ENCODE measurements at regions not wholly inside any gene's neighbourhood (a gene's known extent, or its start where the extent isn't known, plus 50 kb on each side); places are given as distances from the start of the nearest gene placed in this dataset.

DNA sequence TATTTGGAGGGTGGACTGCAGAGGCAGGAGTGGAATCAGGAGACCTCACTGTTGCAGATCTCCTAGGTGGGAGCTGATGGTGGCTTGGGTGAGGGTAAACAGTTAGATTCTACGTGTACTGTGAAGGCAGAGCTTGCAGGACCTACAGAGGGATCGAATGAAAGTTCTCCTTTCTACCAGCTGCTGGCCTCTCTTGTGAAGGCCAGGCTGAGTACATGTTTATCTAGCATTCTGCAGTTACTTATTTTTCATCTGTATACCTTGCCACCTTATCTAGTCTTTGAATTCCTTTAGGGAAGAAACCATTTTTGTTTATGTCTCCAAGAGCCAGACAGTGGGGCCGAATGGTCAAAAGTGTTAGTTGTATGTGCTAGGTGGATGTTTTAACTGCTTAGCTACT, 57.6 kb downstream of the PTTG1 start:
- Mint-ChIP-seq H3K4me1 (peaks cover 50% of the 10 kb centered on the region), H3K36me3 (ENCODE audit: low read depth) (peaks cover 35% of the 10 kb centered on the region), H3K9me3 (no peaks in the 10 kb centered on the region), H3K4me3 (no peak overlapping the region), H3K27ac (peak overlapping the region; percentile 59), H3K27me3 (no peaks in the 10 kb centered on the region)
- ChIA-PET CTCF (interaction anchor here (0.9 to 3.2 kb wide), 3 partner anchors 19 to 41 kb away, joined by 3 to 18 read pairs (median 3); no protein-coding TSS in a partner anchor), POLR2A (no interaction called here)
- no peak for DNase-seq

DNA sequence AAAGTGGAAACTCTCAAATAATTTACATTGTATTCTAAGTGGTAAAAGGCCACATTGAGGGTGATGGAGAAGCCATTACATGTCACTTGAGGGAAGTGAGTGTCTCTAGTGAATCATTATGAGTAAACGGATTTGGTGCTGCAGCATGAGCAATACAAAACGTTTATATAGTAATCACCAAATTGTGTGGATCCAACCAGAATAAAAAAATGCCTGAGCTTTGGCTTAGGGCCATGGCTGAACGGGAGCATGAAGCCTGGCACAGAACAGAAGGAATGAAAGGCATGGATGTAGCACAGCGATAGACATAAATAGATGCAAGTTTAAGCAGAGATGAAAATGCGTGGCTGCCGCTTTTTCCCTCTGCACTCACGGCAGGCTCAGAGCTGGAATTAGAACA, 58.3 kb downstream of the PTTG1 start:
- Mint-ChIP-seq H3K4me3 (no peak overlapping the region), H3K27ac (no peak overlapping the region), H3K4me1 (peaks cover 50% of the 10 kb centered on the region), H3K36me3 (ENCODE audit: low read depth) (peaks cover 41% of the 10 kb centered on the region), H3K27me3 (no peaks in the 10 kb centered on the region), H3K9me3 (no peaks in the 10 kb centered on the region)
- CTCF ChIA-PET: interaction anchor here (0.9 to 1.5 kb wide), 2 partner anchors 19 to 42 kb away, joined by 3 read pairs; no protein-coding TSS in a partner anchor
- DNase-seq: no peak
- POLR2A ChIA-PET: no interaction called here

DNA sequence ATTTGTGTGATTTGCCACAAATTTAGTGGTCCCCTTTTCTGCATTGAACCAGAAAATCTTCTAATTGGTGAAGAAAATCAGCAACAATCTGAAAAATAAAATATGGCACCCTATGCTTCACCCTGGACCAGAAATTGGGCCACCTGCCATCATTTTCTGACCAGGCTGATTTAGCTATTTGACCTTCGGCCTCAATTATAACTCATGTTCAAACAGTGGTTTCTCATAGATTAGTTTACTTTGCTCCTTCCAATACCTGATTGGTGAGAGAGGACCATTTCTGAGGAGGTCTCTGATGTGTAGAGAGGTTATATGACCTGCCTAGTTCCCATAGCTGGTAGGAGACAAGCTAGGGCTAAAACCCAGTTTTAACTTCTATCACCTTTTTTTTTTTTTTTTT, 59.0 kb downstream of the PTTG1 start:
- POLR2A ChIA-PET: no interaction called here
- Mint-ChIP-seq H3K9me3 (no peaks in the 10 kb centered on the region), H3K4me3 (no peak overlapping the region), H3K36me3 (ENCODE audit: low read depth) (peaks cover 45% of the 10 kb centered on the region), H3K4me1 (peaks cover 55% of the 10 kb centered on the region), H3K27me3 (no peaks in the 10 kb centered on the region), H3K27ac (no peak overlapping the region)
- no peak for DNase-seq
- CTCF ChIA-PET: interaction anchor here (1.5 kb wide), 1 partner anchor 42 kb away, joined by 3 read pairs; no protein-coding TSS in a partner anchor

DNA sequence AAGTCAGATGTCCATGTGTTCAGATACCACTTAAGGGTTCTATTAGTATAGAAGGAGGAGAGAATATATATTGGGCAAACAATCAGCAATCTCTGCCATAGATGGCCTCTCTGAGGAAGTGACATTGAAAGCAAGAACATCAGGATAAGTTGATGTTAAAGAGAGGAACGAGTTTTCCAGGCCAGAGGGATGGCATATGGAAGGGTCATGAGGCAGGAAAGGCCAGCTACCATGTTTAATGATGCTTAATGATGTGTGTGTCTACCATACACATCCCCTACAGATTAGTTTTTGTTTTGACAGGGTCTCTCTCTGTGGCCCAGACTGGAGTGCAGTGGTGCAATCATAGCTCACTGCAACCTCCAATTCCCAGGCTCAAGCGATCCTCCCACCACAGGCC, 63.0 kb downstream of the PTTG1 start:
- Mint-ChIP-seq H3K4me1 (peaks cover 38% of the 10 kb centered on the region), H3K27me3 (no peaks in the 10 kb centered on the region), H3K36me3 (ENCODE audit: low read depth) (peaks cover 44% of the 10 kb centered on the region), H3K9me3 (no peaks in the 10 kb centered on the region), H3K27ac (no peak overlapping the region), H3K4me3 (no peak overlapping the region)
- no peak for DNase-seq
- CTCF ChIA-PET: interaction anchor here (0.7 to 1.6 kb wide), 5 partner anchors 17 to 702 kb away, joined by 3 to 4 read pairs (median 3); no protein-coding TSS in a partner anchor
- POLR2A ChIA-PET: no interaction called here

DNA sequence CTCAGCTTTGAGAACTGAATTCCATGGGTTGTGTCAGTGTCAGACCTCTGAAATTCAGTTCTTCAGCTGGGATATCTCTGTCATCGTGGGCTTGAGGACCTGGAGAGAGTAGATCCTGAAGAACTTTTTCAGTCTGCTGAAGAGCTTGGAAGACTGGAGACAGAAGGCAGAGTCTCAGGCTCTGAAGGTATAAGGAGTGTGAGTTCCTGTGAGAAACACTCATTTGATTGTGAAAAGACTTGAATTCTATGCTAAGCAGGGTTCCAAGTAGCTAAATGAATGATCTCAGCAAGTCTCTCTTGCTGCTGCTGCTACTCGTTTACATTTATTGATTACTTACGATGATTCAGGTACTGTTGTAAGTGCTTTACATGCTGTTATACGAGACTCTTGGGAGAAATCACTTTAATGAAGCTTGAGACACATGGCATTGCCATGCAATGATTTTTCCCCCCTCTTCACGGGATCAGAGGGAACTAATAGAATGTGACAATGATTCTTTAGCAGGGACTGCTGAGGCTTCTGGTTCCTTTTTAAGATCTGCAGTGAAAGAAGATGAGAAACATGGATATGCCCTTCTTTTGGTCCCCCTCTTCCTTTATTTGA, 63.8 kb downstream of the PTTG1 start:
- CTCF ChIA-PET: interaction anchor here (0.7 to 1.6 kb wide), 5 partner anchors 10 to 703 kb away, joined by 3 to 4 read pairs (median 3); no protein-coding TSS in a partner anchor
- POLR2A ChIA-PET: no interaction called here
- Mint-ChIP-seq H3K4me1 (peaks cover 34% of the 10 kb centered on the region), H3K36me3 (ENCODE audit: low read depth) (peaks cover 43% of the 10 kb centered on the region), H3K9me3 (no peaks in the 10 kb centered on the region), H3K27me3 (no peaks in the 10 kb centered on the region), H3K4me3 (no peak overlapping the region), H3K27ac (peak overlapping the region; percentile 78)
- no peak for DNase-seq

DNA sequence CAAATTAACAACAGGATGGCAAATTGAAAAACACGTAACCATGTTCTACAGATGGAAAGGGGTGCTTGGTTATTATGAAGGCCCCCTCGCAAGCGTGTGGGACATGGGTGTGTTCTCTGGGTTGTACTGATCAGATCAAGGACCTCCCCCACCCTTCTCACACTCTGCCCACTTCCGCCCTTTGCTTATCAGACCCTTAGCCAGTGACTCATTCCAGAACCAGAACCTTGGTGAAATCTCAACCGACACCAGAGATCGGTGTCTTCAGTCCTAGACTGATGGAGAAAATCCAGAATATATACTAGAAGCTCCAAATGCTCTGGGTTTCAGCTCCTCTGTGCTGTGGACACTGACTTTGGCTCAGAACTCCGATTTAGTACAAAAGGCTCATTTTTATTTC, 64.9 kb downstream of the PTTG1 start:
- H3K27ac Mint-ChIP-seq: peak overlapping the region; percentile 78
- POLR2A ChIA-PET: no interaction called here
- no peaks in the 10 kb centered on the region for H3K9me3 Mint-ChIP-seq
- CTCF ChIA-PET: interaction anchor here (0.8 kb wide), 1 partner anchor 12 kb away, joined by 3 read pairs; no protein-coding TSS in a partner anchor
- peaks cover 41% of the 10 kb centered on the region for H3K36me3 Mint-ChIP-seq (ENCODE audit: low read depth)
- peaks cover 33% of the 10 kb centered on the region for H3K4me1 Mint-ChIP-seq
- peak; percentile 43 for DNase-seq
- no peaks in the 10 kb centered on the region for H3K27me3 Mint-ChIP-seq
- no peak overlapping the region for H3K4me3 Mint-ChIP-seq

DNA sequence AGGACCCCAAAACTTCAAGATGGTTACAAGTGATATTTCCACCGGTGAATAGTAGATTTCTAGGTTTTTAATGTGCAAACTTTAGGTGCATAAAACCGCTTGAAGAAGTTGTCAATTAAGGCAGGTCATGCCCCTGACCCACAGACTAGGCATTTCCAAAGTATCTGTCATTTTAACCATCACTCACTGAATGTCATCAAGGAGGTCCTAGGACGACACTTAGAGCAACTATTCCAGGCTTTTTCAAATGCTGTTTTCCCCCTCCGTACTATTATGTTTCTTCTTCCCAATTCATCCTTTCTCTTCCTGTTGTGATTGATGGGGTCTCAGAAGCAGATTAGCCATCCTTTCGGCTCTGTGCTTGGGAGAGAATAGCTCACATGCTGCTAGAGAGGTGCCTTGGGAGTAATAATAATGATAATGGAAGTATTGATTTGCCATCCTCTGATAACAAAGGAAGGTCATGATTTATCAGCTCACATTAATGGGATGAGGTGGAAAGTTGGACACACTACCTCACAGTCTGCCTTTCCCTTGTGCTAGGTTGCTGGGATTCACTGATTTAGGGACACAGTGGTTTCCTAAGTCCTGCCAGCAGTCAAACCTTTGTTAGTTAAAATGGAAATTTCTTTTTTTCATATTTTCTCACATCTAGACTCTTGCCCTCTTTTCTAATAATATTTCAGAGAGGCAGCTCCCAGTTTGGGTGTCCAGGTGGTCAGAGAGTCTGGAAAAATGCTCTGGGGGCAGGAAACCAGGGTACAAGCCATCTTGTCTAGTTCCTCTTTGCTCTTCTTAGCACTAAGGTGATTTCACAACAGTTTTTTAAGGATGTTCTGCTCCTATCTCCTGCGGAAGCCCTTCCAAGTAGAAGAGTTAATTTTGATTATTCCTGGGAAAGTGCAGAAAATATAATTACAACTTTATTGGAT, 67.0 kb downstream of the PTTG1 start:
- H3K9me3 Mint-ChIP-seq: no peaks in the 10 kb centered on the region
- no peak overlapping the region for H3K27ac Mint-ChIP-seq
- ChIA-PET POLR2A (no interaction called here), CTCF (interaction anchor here (0.8 to 1.5 kb wide), 2 partner anchors 10 to 11 kb away, joined by 3 to 4 read pairs; no protein-coding TSS in a partner anchor)
- H3K36me3 Mint-ChIP-seq (ENCODE audit: low read depth): peaks cover 33% of the 10 kb centered on the region
- no peaks in the 10 kb centered on the region for H3K27me3 Mint-ChIP-seq
- peaks cover 31% of the 10 kb centered on the region for H3K4me1 Mint-ChIP-seq
- no peak overlapping the region for H3K4me3 Mint-ChIP-seq
- no peak for DNase-seq

DNA sequence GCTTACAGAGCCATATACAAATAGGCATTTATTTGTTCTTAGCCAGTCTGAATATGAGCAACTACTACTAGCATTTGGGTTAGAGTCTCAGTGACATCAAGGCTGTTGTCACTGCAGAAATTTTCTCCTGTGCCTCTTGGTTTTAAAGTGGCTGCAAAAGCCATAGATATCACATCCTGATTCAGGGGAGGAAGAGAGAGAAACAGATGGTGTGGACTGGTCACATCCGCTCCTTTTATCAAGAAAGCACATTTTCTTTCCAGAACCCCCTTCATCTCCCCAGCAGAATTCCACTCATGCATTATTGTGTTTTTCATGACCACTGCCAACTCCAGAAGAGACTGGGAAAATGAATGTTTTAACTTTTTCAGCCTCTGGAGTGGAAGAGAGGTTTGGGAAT, 69.8 kb downstream of the PTTG1 start:
- Mint-ChIP-seq H3K27me3 (no peaks in the 10 kb centered on the region), H3K36me3 (ENCODE audit: low read depth) (peaks cover 13% of the 10 kb centered on the region), H3K9me3 (no peaks in the 10 kb centered on the region), H3K27ac (no peak overlapping the region), H3K4me1 (peaks cover 10% of the 10 kb centered on the region), H3K4me3 (no peak overlapping the region)
- DNase-seq: no peak
- CTCF ChIA-PET: no interaction called here
- POLR2A ChIA-PET: no interaction called here

DNA sequence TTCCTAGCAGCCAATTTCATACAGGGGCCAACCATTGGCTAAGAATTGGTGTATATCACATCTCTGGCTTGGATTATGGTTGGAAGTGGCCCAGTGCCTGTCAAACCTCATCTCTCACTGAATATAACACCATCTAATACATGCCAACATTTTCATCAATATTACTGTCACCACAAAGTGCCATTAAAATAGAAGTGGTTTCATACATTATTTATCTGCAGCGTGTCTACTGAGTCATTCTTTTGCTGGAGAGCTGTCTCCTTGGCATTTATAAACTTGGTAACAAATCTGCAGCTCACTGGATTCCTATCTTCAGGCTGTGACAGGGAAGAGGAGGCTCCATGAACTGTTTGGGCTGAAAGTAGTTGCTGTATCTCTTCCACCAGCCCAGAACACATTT, 70.9 kb downstream of the PTTG1 start:
- H3K36me3 Mint-ChIP-seq (ENCODE audit: low read depth): peaks cover 3% of the 10 kb centered on the region
- no peaks in the 10 kb centered on the region for H3K27me3 Mint-ChIP-seq
- H3K4me1 Mint-ChIP-seq: no peaks in the 10 kb centered on the region
- ChIA-PET POLR2A (no interaction called here), CTCF (interaction anchor here (1.6 kb wide), 1 partner anchor 13 kb away, joined by 3 read pairs; no protein-coding TSS in a partner anchor)
- no peak overlapping the region for H3K4me3 Mint-ChIP-seq
- no peak for DNase-seq
- H3K27ac Mint-ChIP-seq: no peak overlapping the region
- H3K9me3 Mint-ChIP-seq: no peaks in the 10 kb centered on the region

DNA sequence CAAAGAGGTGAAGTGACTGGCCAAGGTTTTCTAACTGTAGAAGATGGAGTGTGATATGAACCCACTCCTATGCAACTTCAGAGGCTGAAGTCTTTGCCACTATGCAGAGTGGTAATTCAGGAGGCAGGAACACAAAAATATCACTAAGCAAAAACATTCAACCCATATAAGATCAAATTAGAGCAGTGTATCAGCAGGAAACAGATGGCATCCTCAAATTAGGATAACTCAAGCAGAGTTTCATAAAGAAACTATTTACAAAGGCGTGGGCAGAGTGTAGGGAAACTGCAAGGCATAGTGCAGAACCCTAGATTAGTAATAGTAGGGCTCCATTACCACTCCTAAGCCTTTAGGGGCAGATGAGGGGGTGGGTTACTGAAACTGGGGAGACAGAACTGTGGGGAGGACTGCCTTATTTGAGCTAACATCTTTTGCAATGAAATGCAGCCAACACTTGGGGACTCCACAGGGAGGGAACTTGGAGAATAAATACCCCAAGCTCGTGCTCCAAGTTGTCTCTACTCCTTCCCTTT, 72.2 kb downstream of the PTTG1 start:
- H3K27me3 Mint-ChIP-seq: no peaks in the 10 kb centered on the region
- H3K9me3 Mint-ChIP-seq: no peaks in the 10 kb centered on the region
- no peaks in the 10 kb centered on the region for H3K4me1 Mint-ChIP-seq
- no peak overlapping the region for H3K27ac Mint-ChIP-seq
- no peak overlapping the region for H3K4me3 Mint-ChIP-seq
- POLR2A ChIA-PET: no interaction called here
- no peaks in the 10 kb centered on the region for H3K36me3 Mint-ChIP-seq (ENCODE audit: low read depth)
- CTCF ChIA-PET: interaction anchor here (0.7 to 1.2 kb wide), 2 partner anchors 52 to 55 kb away, joined by 3 to 4 read pairs; no protein-coding TSS in a partner anchor
- no peak for DNase-seq

DNA sequence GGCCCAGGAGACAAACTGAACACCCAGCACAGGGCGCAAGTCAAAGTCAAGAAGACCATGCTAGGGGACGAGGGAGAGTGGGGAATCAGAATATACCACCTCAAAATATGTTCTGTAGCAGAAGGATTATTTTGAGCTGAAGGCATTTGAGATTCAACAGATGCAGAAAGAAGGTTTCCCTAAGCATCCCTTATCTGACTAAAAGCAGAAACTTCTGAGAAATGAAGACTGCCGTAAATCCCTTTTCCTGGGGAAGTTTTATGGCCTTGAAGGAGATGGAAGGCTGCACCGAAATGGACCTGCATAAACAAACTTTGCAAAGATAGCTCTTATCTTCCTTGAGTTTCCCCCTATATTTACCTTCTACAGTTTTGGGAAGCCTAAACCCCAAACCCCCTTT, 72.8 kb downstream of the PTTG1 start:
- H3K36me3 Mint-ChIP-seq (ENCODE audit: low read depth): no peaks in the 10 kb centered on the region

DNA sequence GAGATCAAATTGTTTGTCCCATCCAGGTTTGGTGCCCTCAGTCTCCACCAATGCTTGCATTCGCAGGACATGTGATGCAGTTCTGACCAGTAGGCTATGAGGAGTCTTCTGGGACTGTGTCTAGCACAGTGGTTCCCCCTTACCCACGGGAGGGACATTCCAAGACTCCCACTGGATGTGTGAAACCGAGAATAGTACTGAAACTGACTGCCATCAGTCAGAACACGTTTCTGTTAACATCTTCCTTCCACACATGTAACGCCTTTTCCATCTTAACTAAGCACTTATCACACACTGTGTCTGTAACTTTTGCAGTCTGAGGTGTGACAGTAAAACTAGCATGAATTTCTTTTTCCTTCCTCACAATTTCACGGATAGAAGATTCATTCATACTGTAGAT, 74.7 kb downstream of the PTTG1 start:
- ChIA-PET CTCF (interaction anchor here (0.6 to 0.7 kb wide), 2 partner anchors 10 to 13 kb away, joined by 3 to 4 read pairs; no protein-coding TSS in a partner anchor), POLR2A (no interaction called here)
- no peak overlapping the region for H3K27ac Mint-ChIP-seq
- H3K9me3 Mint-ChIP-seq: no peaks in the 10 kb centered on the region
- H3K4me1 Mint-ChIP-seq: no peaks in the 10 kb centered on the region
- no peak overlapping the region for H3K4me3 Mint-ChIP-seq
- no peak for DNase-seq
- peaks cover 1% of the 10 kb centered on the region for H3K36me3 Mint-ChIP-seq (ENCODE audit: low read depth)
- H3K27me3 Mint-ChIP-seq: no peaks in the 10 kb centered on the region

More for the DNA sequence above, 72.8 kb downstream of the PTTG1 start:
- no peaks in the 10 kb centered on the region for H3K9me3 Mint-ChIP-seq
- no peak overlapping the region for H3K27ac Mint-ChIP-seq
- POLR2A ChIA-PET: no interaction called here
- no peaks in the 10 kb centered on the region for H3K27me3 Mint-ChIP-seq
- no peak for DNase-seq
- CTCF ChIA-PET: interaction anchor here (1.2 kb wide), 1 partner anchor 56 kb away, joined by 4 read pairs; no protein-coding TSS in a partner anchor
- H3K4me1 Mint-ChIP-seq: no peaks in the 10 kb centered on the region
- H3K4me3 Mint-ChIP-seq: no peak overlapping the region

DNA sequence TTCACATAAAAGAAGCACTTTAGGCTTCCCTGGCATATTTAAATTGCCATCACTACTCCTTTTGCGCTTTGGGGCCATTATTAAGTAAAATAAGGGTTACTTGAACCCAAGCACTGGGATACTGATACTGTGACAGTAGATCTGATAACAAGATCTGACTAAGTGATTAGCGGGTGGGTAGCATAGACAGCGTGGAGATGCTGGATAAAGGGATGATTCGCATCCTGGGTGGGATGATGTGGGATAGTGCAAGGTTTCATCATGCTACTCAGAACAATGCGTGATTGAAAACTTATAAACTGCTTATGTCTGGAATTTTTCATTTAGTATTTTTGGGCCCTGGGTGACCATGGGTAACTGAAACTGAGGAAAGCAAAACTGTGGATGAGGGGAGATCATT, 75.1 kb downstream of the PTTG1 start:
- ChIA-PET CTCF (interaction anchor here (1.8 kb wide), 1 partner anchor 58 kb away, joined by 6 read pairs; no protein-coding TSS in a partner anchor), POLR2A (no interaction called here)
- no peak for DNase-seq
- Mint-ChIP-seq H3K27me3 (no peaks in the 10 kb centered on the region), H3K4me3 (no peak overlapping the region), H3K9me3 (no peaks in the 10 kb centered on the region), H3K27ac (no peak overlapping the region), H3K36me3 (ENCODE audit: low read depth) (peaks cover 1% of the 10 kb centered on the region), H3K4me1 (no peaks in the 10 kb centered on the region)
